HepG2 (cell line): ENCODE measurements at regions not wholly inside any gene's neighbourhood (a gene's known extent, or its start where the extent isn't known, plus 50 kb on each side); places are given as distances from the start of the nearest gene placed in this dataset.
A peak's percentile ranks its signal among the peaks of the same experiment; 100 is the strongest.

Source experiments
- ATAC-seq: fragments of 200-7000 bp; cut with Tn5 transposase; 3 replicates; pipeline ENCODE4 v1.9.1; 2020; ENCODE audit warnings: mild to moderate bottlenecking, moderate library complexity
- BruUV-seq: library from RNA; stranded (reverse); fragments of 400-500 nt; replicated peaks from 2 replicates; lab custom pipeline; 2021; lab: Mats Ljungman, UMichigan
- CTCF ChIA-PET: fragments of 300-600 bp; formaldehyde crosslinking; extraction: SDS; loops from one replicate; lab custom pipeline; 2021; ENCODE audit warnings: low total read pairs, inconsistent platforms, low intra/inter-chr PET ratio; lab: Yijun Ruan, JAX
- POLR2A ChIA-PET: fragments of 350-600 bp; sonication (Branson Sonifier 250); formaldehyde crosslinking; loops from one replicate; lab custom pipeline; 2020; ENCODE audit warnings: antibody characterized with exemption, inconsistent platforms; lab: Yijun Ruan, JAX
- DNase-seq: peaks from one replicate; pipeline ENCODE4 v3.0.0-alpha.2; 2015; ENCODE audit warnings: low spot score
- FAIRE-seq: peaks from 3 replicates; lab custom pipeline; 2011; peaks lifted over from hg19 to GRCh38; lab: Jason Lieb, UNC
- H2AFZ ChIP-seq: one replicate; pipeline ENCODE4 v1.6.1; 2011; ENCODE audit warnings: low read length, inconsistent platforms
- H3K27ac ChIP-seq: fragments of 300-600 bp; 3 replicates; pipeline ENCODE4 v1.8.0; 2011; ENCODE audit warnings: mixed run types, mild to moderate bottlenecking, mixed read lengths, low read length, inconsistent platforms; ENCODE audit not compliant: insufficient read depth; ENCODE audit errors: extremely low read length
- H3K27me3 ChIP-seq, 2 experiments: fragments of 200-600 bp in 1 of 2; 2 replicates in 1 of 2; 3 replicates in 1 of 2; pipeline versions ENCODE4 v1.6.0 to v1.8.0; 2011; ENCODE audit warnings: low read length in 2 of 2, mild to moderate bottlenecking in 2 of 2, moderate library complexity in 2 of 2, inconsistent platforms in 1 of 2; ENCODE audit not compliant: insufficient read depth in 2 of 2, control insufficient read depth in 1 of 2
- H3K36me3 ChIP-seq, 2 experiments: fragments of 200-600 bp in 1 of 2; replicated peaks in 1 of 2; 2 replicates in 1 of 2; 3 replicates in 1 of 2; pipeline versions ENCODE4 v1.5.1 to v1.8.0; 2011; ENCODE audit warnings: low read length in 2 of 2, inconsistent platforms in 1 of 2; ENCODE audit not compliant: insufficient read depth in 2 of 2, control insufficient read depth in 1 of 2
- H3K4me1 ChIP-seq: 2 replicates; pipeline ENCODE4 v1.5.1; 2012; ENCODE audit warnings: low read length, inconsistent platforms; ENCODE audit not compliant: insufficient read depth
- H3K4me2 ChIP-seq: 2 replicates; pipeline ENCODE4 v1.6.0; 2011; ENCODE audit warnings: low read depth, low read length, inconsistent platforms
- H3K4me3 ChIP-seq, 3 experiments: fragments of 200-600 bp in 1 of 3; sonication (generic), shearing (Covaris generic) in 1 of 3; replicated peaks in 1 of 3; 2 replicates each; pipeline ENCODE4 v1.5.1; 2011 to 2016; ENCODE audit warnings: low read length in 3 of 3, inconsistent platforms in 2 of 3, low read depth in 2 of 3, mild to moderate bottlenecking in 2 of 3, control low read depth in 1 of 3, mixed read lengths in 1 of 3; ENCODE audit not compliant: insufficient read depth in 1 of 3
- H3K79me2 ChIP-seq: one replicate; pipeline ENCODE4 v1.6.1; 2011; ENCODE audit warnings: low read length, inconsistent platforms; ENCODE audit not compliant: insufficient read depth
- H3K9ac ChIP-seq: 2 replicates; pipeline ENCODE4 v1.6.0; 2011; ENCODE audit warnings: mild to moderate bottlenecking, low read depth, low read length, inconsistent platforms; ENCODE audit not compliant: insufficient read depth
- H3K9me3 ChIP-seq: 2 replicates; pipeline ENCODE4 v1.5.1; 2012; ENCODE audit warnings: mild to moderate bottlenecking, low read length
- H4K20me1 ChIP-seq: 2 replicates; pipeline ENCODE4 v1.6.0; 2011; ENCODE audit warnings: inconsistent platforms, mild to moderate bottlenecking, low read length, moderate library complexity; ENCODE audit not compliant: insufficient read depth
- ARID3A ChIP-seq: IDR thresholded peaks from 2 replicates; pipeline ENCODE4 v1.6.1; 2012; ENCODE audit warnings: low read depth, low read length, improper control_type of control experiment
- CREB1 ChIP-seq, 2 experiments: fragments of 450-650 bp in 1 of 2; IDR thresholded peaks; 2 replicates each; pipeline ENCODE4 v1.6.1; 2016 to 2017; ENCODE audit warnings: control low read depth in 1 of 2, mild to moderate bottlenecking in 1 of 2, missing compliant biosample characterization in 1 of 2, missing genetic modification characterization in 1 of 2
- ELF4 ChIP-seq: sonication (generic); formaldehyde crosslinking; IDR thresholded peaks from 2 replicates; pipeline ENCODE4 v1.5.0; 2020; ENCODE audit warnings: missing genetic modification reagents, mild to moderate bottlenecking, moderate library complexity, borderline replicate concordance
- KMT2B ChIP-seq: IDR thresholded peaks from 2 replicates; pipeline ENCODE4 v1.6.1; 2016; ENCODE audit warnings: missing genetic modification reagents, missing compliant biosample characterization
- SATB2 ChIP-seq: sonication (generic); formaldehyde crosslinking; IDR thresholded peaks from 2 replicates; pipeline ENCODE4 v1.5.0; 2020; ENCODE audit warnings: missing genetic modification reagents
- SNAI1 ChIP-seq: sonication (generic); formaldehyde crosslinking; IDR thresholded peaks from 2 replicates; pipeline ENCODE4 v1.5.0; 2020; ENCODE audit warnings: mild to moderate bottlenecking, missing genetic modification reagents, borderline replicate concordance
- SRY ChIP-seq: sonication (generic); formaldehyde crosslinking; IDR thresholded peaks from 2 replicates; pipeline ENCODE4 v1.8.0; 2022; ENCODE audit warnings: mild to moderate bottlenecking, missing genetic modification reagents
- TEAD2 ChIP-seq: sonication (generic); formaldehyde crosslinking; IDR thresholded peaks from 2 replicates; pipeline ENCODE4 v1.9.0; 2021; ENCODE audit warnings: missing genetic modification reagents
- ZNF180 ChIP-seq: sonication (generic); formaldehyde crosslinking; IDR thresholded peaks from 2 replicates; pipeline ENCODE4 v1.4.0; 2020; ENCODE audit warnings: low read depth, missing genetic modification reagents, borderline replicate concordance
- ZNF614 ChIP-seq: IDR thresholded peaks from 2 replicates; pipeline ENCODE4 v1.6.1; 2018; ENCODE audit warnings: missing biosample characterization, missing genetic modification reagents, inconsistent platforms, borderline replicate concordance
- ZNF629 ChIP-seq: sonication (generic); formaldehyde crosslinking; conservative IDR thresholded peaks from 2 replicates; pipeline ENCODE4 v1.5.0; 2020; ENCODE audit warnings: missing genetic modification reagents
- ZNF713 ChIP-seq: sonication (generic); formaldehyde crosslinking; IDR thresholded peaks from 2 replicates; pipeline ENCODE4 v1.4.0; 2020; ENCODE audit warnings: mild to moderate bottlenecking, missing genetic modification reagents
- WGBS: methylation state at CpG from one replicate; pipeline ENCODE4 v1.1.6; 2017; ENCODE audit warnings: low lambda C conversion rate; 5-methylcytosine and 5-hydroxymethylcytosine counted together
- in situ Hi-C: cut with HindIII; loops from 2 replicates; pipeline ENCODE4 v1.10.0; 2017; ENCODE audit warnings: low pct_unique_long_range_greater_than_20kb; ENCODE audit not compliant: extremely low pct_ligation_motif_present
- intact Hi-C: fragments of 100-400 bp; cut with micrococcal nuclease; formaldehyde crosslinking; loops from one replicate; pipeline ENCODE4 v1.10.0; 2022; ENCODE audit not compliant: unreplicated experiment
- TF ChIP-seq, protein P1 (sequence below): sonication (generic); formaldehyde crosslinking; conservative IDR thresholded peaks from 2 replicates; pipeline ENCODE4 v1.4.0; 2020; ENCODE audit warnings: missing genetic modification reagents
- TF ChIP-seq, protein P2 (sequence below): IDR thresholded peaks from 2 replicates; pipeline ENCODE4 v1.6.1; 2016; ENCODE audit warnings: mild to moderate bottlenecking
- TF ChIP-seq, protein P3 (sequence below): sonication (generic); formaldehyde crosslinking; IDR thresholded peaks from 2 replicates; pipeline ENCODE4 v1.4.0; 2020; ENCODE audit warnings: mild to moderate bottlenecking, missing genetic modification reagents

DNA sequence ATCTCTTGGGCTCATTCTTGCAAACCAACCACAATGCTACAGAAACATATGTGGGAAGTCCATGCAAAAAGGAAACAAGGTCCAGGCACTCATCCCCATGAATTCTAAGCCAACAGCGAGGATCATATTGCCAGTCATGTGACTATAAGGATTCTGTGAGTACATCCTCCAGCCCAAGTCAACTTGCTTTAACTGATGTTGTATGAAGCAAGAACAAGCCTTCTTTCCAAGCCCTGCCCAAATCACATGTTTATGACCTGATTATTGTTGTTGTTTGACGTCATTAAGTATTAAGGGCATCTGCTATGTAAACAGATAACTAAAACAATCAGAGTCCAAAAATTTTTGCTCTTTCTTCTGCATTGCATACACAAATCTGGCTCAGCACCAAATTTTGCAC is 78.2 kb upstream of the MON1B start:
- intact Hi-C loops: no loop called here
- H3K36me3 ChIP-seq: no peaks in the 10 kb centered on the region
- no peaks in the 10 kb centered on the region for H3K4me1 ChIP-seq
- H2AFZ ChIP-seq: no peak overlapping the region
- TF ChIP-seq ZNF614 (no peak), CREB1 (IDR thresholded peaks at IDR 0.05) (peak; percentile 73), CREB1 (CRISPR knock-in tag; IDR thresholded peaks at IDR 0.05) (no peak)
- TF ChIP-seq, all 625 proteins: peak for 1
- no TSS peak for BruUV-seq
- FAIRE-seq (no peak), DNase-seq (no peak), ATAC-seq (no peak)
- Histone ChIP-seq H3K9ac (no peak overlapping the region), H3K79me2 (no peaks in the 10 kb centered on the region), H3K27ac (no peak overlapping the region), H3K9me3 (no peaks in the 10 kb centered on the region), H3K4me2 (no peak overlapping the region), H3K27me3 (no peaks in the 10 kb centered on the region), H4K20me1 (no peaks in the 10 kb centered on the region), H3K4me3 (no peak overlapping the region)
- in situ Hi-C loops: no loop called here
- ChIA-PET CTCF (no interaction called here), POLR2A (no interaction called here)
- WGBS: 0% methylated on average over 2 of the region's 2 CpGs

- Histone ChIP-seq H2AFZ (no peak overlapping the region), H3K9me3 (no peaks in the 10 kb centered on the region), H4K20me1 (no peaks in the 10 kb centered on the region), H3K9ac (no peak overlapping the region), H3K4me2 (no peak overlapping the region), H3K36me3 (no peaks in the 10 kb centered on the region), H3K4me1 (no peaks in the 10 kb centered on the region), H3K27me3 (no peaks in the 10 kb centered on the region), H3K4me3 (no peak overlapping the region), H3K27ac (no peak overlapping the region), H3K79me2 (no peaks in the 10 kb centered on the region)
- in situ Hi-C loops (no loop called here), intact Hi-C loops (no loop called here)
- under 1% methylated on average over 3 of the region's 3 CpGs for WGBS
- DNase-seq: no peak
- no peak for FAIRE-seq
- ChIA-PET POLR2A (no interaction called here), CTCF (no interaction called here)
- no peak for ATAC-seq
- BruUV-seq: no TSS peak
- TF ChIP-seq ZNF180 (CRISPR knock-in tag) (no peak), ELF4 (CRISPR knock-in tag) (no peak), SNAI1 (CRISPR knock-in tag) (no peak), KMT2B (CRISPR knock-in tag) (no peak), SATB2 (CRISPR knock-in tag) (no peak), SRY (no peak), ZNF713 (no peak), ZNF629 (CRISPR knock-in tag) (no peak), ARID3A (no peak), TEAD2 (no peak)
- TF ChIP-seq, protein P1, sequence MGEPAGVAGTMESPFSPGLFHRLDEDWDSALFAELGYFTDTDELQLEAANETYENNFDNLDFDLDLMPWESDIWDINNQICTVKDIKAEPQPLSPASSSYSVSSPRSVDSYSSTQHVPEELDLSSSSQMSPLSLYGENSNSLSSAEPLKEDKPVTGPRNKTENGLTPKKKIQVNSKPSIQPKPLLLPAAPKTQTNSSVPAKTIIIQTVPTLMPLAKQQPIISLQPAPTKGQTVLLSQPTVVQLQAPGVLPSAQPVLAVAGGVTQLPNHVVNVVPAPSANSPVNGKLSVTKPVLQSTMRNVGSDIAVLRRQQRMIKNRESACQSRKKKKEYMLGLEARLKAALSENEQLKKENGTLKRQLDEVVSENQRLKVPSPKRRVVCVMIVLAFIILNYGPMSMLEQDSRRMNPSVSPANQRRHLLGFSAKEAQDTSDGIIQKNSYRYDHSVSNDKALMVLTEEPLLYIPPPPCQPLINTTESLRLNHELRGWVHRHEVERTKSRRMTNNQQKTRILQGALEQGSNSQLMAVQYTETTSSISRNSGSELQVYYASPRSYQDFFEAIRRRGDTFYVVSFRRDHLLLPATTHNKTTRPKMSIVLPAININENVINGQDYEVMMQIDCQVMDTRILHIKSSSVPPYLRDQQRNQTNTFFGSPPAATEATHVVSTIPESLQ (CRISPR knock-in tag): no peak
- TF ChIP-seq, protein P2, sequence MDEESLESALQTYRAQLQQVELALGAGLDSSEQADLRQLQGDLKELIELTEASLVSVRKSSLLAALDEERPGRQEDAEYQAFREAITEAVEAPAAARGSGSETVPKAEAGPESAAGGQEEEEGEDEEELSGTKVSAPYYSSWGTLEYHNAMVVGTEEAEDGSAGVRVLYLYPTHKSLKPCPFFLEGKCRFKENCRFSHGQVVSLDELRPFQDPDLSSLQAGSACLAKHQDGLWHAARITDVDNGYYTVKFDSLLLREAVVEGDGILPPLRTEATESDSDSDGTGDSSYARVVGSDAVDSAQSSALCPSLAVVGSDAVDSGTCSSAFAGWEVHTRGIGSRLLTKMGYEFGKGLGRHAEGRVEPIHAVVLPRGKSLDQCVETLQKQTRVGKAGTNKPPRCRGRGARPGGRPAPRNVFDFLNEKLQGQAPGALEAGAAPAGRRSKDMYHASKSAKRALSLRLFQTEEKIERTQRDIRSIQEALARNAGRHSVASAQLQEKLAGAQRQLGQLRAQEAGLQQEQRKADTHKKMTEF (CRISPR knock-in tag): no peak
- TF ChIP-seq, protein P3, sequence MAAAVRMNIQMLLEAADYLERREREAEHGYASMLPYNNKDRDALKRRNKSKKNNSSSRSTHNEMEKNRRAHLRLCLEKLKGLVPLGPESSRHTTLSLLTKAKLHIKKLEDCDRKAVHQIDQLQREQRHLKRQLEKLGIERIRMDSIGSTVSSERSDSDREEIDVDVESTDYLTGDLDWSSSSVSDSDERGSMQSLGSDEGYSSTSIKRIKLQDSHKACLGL (CRISPR knock-in tag): no peak
These were observed 77.2 kb upstream of the MON1B start for GRCh38 chr16:77113835-77114234.
